NOMO-1 (cell line): ENCODE measurements at regions not wholly inside any gene's neighbourhood (a gene's known extent, or its start where the extent isn't known, plus 50 kb on each side); places are given as distances from the start of the nearest gene placed in this dataset.

Experiments used
- DNase-seq, 2 experiments: peaks; one replicate each; lab custom pipeline; 2025; ENCODE audit not compliant: unreplicated experiment in 2 of 2; lab: John Stamatoyannopoulos, UW

DNA sequence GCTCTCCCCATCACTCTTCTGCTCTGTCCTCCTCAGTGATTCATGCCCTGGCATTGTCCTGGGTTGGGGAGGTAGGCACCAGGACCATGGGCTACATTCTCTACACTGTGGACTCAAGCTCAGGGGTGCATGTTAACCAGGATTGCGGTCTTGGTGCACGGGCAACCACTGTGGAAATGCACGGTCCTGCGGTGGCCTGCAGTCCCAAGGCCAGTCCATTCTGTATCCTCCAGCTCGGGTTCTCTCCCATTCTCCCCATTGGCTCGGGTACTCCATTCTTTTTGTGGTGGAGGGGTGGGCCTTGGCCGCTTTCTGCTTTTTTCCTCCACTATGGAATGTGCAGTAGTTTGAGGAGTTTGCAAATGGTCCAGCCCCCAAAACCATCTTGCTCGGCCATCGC lies 215.0 kb upstream of the MYT1L start:
- DNase-seq: no peak

DNA sequence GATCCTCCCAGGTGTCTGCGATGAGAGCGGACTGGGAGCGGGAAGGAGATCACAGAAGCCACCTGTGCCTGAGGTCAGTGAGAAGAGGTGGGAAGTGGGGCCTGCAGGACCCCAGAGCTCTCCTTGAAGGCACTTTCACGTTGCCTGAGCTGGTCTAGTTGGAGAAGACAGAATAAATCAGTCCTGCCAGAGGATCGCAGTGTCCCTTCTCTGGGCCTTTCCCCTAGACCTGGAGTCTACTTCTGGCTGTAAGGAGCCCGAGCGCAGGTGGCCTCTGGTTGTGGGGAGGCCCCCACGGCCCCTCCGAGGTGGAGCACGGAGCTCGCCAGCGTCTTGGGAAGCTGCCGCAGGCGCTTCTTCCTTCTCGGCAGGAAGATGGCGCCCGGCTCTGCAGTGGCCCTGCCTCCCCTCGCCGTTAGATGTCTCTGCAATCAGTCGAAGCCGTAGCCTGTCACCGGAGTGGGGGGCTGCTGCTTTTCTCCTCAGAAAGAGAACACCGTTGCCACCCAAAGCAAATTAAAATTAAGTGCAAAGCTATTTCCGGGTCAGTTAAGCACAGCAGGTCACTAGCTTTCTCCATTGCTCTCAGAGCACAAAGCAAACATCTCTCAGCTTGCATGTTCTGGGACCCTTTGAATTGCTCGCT lies 212.0 kb upstream of the MYT1L start:
- no peak for DNase-seq

DNA sequence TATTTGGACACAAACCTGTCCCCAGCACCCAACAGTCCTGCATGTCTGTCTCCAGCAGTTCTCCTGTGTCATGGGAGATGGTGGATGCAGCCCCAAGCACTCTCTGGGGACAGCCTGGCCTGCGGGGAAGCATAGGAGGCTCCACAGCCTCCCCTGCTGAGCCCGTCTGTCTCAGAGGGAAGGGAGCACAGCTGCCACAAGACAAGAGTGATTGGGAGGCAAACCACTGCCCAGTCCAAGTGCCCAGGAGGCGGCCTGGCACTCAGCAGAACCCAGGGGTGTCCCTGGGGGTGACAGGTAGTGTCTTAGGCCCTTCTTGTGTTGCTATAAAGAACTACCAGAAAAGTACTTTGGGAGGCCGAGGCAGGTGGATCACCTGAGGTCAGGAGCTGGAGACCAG lies 211.2 kb upstream of the MYT1L start:
- DNase-seq: no peak

DNA sequence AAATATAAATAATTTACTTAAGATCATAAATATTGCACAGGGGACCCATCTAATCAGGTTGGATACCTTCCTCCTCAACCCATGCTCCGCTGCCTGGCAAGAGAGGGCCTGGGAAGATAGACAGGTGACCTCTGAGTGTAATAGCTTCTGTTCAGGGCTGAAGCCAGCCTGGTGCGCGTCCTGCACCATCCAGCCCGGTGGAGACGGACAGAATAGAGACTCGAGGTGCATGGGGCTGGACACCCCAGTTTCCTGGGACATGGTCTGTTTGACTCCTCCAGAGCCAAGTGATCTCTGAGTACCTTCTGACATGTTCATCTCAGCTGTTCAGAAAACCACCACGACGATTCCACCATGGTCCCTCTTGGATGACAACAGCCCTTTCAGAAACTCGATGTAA lies 209.3 kb upstream of the MYT1L start:
- no peak for DNase-seq

DNA sequence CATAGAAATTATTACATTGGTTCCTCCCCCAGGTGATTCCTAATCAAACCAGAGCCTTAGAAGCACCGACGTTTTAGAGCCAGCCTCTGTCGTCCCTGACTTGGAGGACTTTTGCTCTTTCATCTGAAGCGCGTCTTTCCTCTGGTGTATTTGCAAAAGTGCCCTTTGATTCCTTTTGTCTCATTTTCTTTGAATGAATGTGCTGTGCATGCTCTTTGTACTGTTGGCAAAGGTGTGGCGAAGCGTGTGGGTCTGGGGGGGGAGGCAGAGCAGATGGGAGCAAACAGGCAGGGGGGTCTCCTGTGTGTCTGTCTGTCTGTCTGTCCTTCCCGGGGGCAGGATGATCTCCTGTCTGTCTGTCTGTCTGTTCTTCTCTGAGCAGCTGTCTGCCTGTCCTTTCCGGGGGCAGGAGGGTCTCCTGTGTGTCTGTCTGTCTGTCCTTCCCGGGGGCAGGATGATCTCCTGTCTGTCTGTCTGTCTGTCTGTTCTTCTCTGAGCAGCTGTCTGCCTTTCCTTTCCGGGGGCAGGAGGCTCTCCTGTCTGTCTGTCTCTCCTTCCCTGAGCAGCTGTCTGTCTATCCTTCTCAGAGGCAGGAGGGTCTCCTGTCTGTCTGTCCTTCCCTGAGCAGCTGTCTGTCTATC lies 205.5 kb upstream of the MYT1L start:
- DNase-seq: no peak

DNA sequence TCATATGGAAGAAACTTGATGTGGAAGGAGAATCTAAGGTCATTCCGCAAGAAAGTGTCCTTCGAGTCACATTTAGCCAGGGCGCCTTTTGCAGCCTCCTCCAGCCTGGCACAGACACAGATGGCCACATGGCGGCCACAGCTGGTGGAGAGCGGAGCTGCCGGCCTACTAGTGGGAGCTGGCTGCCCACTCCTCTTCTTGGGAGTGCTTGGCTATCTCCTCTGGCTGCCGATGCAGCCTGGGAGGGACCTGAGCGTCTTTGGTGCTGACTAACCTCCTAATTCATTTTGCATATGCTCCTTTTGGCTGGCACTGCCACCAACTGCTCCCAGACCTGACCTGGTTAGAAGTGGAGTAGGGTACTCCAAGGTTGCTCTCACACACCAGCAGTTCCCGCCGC lies 199.3 kb upstream of the MYT1L start:
- no peak for DNase-seq

DNA sequence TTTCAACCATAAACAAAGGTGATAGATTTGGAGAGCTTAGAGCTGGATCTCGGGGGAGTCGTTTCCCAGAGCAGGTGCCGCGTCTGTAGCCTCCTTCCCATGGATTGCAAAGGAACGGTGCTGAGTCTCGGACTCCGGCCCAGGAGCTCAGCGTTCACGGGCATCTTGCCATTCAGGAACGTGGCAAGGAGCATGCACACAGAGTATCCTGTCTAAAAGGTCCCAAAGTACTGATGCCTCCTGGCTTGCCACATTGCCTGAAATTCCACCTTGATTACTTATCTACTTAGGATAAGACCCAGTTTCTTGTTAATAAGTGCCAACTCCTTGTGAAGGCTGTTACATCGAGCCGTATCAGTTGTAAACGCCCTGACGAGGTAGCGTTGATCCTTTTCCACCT lies 197.8 kb upstream of the MYT1L start:
- no peak for DNase-seq

DNA sequence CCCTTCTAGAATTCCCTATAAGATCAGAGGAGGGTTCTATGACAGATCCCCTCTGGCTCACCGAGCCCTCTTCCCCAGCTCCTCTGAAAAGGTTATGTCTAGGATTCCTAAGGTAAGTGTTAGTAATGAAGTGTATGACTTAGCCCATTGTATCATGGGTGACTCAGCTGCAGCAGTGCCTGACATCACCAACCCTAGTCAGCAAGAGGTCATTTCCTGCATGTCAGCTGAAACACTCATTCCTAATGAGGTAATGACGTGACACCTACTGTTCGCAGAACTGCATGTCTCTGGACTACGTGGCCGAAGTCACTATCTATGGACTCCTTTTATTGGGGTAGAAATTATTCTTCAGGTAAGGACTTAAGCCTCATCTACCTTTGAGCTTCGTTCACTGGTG lies 196.1 kb upstream of the MYT1L start:
- no peak for DNase-seq

DNA sequence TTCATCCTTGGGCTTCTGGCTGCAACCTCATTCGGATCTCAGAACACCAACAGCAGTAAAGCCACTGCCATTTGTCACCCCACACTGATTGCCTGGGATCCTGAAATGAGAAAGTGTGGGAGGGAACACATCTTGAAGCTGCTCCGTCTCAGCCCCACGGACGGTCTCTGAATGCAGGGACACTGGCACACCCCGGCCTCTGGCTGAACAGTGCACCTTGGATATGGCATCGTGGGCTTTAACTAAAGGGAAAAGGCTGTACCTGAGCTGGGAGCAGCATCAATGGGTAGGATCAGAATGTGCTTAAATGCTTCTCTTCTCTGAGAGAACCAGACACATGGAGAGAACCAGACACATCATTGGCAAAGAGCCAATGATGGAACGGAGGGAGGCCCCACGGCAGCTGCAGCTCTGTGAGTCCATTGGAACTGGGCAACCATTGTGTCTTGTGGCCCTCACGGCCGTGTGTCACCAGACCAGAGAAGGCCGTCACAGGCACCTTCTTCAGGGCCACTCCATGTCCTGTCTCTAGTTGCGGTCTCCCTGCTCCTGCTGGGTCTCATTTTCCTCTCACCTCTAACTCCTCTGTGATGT lies 193.4 kb upstream of the MYT1L start:
- no peak for DNase-seq

DNA sequence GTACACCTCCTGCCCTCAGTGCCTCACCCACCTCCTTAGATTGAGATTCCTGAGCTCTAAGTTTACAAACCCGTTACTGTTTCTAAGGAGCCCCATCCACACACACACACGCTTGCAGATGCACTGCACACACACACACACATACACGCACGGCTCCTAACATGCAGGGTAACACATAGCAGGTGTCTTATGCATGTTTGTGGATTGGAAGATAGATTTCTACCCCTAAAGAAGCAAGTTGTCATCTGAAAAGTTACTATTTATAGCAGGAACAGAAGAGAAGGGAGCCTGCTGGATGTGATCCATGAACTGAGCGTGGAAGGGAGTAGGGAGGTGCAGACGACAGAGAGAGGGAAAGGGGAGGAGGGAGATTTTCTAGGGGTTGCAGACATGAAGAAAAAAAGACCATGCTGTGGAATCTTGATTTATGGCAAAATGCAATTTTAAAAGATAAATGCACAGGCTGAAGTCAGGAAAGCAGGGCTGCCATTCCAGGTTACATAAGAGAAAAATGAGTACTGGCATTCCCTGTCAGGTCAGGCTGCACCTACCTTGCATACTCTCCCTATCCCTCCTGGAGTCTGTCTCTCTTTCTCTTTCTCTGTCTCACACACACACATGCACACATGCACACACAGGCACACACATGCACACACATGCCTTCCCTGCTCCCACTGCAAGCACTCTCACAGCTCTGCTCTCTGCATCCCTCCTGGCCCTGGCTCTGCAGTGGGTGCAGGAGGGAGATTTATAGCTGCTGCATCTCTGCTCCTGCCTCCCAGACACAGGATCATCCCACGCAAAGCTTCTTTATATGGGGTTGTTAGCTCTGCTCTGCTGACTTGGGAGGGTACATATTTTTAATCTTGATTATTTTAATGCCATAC lies 192.6 kb upstream of the MYT1L start:
- no peak for DNase-seq

DNA sequence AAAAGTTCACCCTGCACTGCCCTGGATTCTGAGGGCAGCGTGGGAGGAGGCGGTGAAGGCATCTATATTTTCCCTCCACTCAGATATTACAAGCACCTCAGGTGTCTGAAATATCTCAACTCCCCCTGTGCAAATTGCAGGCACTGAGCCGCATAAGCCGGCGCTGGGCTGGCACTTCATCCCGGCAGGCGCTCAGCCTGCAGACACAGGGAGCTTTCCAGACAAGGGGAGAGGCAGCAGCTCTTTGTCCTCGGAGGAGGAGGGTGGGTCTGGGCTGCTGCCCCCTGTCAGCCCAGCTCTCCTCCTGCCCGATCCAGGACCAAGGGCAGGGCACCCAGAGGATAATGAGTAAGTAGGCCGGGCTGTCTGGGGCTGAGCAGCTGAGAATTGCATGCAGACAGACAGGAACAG lies 189.3 kb upstream of the MYT1L start:
- DNase-seq: no peak

DNA sequence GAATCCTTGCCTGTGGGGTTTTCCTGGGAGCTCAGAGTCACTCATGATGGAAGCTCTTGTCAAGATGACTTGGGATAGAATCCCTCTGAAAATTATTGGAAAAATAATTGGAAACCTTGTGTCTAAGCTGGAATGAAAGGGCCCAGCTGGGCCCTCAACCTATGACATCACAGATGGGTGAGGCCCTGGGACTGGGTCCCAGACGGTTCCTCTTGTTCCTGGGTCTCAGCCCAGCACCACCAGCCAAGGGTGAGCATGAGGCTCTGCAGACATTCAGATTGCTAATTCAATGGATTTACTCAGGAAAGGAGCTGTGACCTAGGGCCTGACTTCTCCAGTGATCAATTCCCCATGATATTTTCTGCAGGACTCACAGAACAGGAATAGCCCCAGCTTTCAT lies 188.3 kb upstream of the MYT1L start:
- DNase-seq: no peak

DNA sequence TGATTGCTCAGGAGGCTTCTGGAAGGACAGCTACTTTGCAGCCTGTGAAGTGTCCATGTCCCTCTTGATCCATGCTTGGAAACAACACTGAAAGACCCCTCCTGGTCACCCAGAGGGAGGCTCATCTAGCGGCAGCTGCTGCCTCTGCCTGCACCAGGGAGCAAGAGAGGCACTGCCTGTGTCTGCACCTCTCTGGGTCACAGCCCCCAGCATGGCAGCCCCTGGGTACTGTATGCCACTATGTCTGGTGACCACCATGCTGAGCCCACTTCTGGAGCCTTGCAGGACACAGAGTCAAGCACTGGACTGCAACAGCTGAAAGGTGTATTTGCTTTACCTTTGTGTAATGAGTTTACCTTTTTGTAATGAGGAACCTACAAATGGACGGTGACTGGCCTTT lies 186.3 kb upstream of the MYT1L start:
- no peak for DNase-seq

DNA sequence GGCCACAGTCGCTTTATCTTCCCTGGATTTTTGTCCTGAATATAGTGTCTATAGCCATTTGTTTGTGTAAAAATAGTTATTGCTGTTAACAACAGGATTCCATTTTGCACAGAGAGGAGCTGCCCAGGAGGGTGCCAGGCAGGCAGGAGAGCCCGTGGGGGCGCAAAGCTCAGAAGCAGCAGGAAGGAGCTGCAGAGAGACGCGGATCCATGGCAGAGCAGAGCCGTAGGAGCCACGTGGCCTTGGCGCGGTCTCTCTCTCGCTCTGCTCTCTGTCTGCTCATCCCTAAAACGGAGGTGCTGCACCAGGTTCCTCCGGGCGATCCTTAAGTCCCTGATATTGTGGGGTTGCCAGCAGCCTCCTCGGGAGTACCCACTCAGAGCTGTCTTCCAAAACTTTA lies 185.3 kb upstream of the MYT1L start:
- DNase-seq: no peak

DNA sequence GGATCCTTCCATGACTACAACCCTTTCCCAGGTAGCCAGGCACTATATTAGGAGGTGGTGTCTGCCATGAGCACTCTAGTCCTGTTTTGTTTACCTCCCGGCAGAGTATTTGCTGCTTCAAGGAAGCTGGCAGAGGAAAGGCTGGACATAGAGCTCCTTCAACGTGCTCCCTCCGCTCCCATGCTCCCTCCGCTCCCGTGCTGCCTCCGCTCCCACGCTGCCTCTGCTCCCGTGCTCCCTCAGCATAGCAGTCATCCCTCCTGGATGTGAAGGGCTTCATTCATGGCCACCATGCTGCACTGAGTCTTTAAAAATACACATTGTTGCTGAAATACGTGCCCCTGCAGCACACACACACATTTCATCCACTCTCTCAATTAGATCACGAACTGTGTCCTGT lies 181.9 kb upstream of the MYT1L start:
- DNase-seq: no peak

DNA sequence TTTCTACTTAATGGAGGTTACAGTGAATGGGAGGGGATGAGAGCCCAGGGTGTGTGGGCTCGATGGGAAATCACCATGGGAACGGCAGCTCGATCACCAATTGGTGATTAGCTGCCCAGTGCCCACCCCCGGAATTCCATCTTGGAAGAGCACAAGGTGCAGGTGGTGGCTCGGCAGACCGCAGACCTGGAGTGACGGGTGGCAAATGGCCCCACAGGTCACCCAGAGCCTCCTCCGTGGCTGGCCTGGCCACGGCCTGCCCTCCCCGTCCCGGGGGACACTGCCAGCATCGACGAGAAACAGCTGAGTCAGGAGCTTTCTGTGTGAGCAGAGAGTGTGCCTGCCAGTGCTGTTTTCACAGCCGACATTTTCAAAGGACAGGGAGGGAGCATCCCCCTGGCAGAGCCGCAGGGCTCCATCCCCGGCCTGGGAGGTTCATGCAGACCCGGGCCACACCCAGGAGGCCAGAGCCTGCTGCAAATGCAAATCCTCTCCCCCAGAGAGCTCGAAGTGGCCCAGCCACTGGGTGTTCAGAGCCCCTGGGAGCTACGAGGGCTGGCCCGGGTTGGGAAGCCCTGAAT lies 176.4 kb upstream of the MYT1L start:
- no peak for DNase-seq

DNA sequence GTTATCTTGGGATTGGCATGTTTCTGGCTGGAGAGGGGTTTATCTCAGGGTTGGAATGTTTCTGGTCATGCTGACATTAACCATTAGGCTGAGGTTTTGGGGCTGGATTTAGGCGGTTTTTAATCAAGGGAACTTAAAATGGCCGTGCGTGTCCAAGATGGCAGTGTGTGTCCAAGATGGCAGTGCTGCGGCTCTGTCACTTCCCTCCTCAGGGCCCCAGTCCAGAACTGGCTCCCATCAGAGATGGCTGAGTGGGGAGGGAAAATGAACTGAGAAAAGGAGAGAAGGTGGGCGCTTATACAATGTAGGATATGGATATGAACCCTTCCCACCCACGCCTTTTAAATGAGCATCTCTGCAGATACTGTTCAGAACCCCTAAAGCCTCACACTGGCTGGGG lies 175.5 kb upstream of the MYT1L start:
- DNase-seq: no peak

DNA sequence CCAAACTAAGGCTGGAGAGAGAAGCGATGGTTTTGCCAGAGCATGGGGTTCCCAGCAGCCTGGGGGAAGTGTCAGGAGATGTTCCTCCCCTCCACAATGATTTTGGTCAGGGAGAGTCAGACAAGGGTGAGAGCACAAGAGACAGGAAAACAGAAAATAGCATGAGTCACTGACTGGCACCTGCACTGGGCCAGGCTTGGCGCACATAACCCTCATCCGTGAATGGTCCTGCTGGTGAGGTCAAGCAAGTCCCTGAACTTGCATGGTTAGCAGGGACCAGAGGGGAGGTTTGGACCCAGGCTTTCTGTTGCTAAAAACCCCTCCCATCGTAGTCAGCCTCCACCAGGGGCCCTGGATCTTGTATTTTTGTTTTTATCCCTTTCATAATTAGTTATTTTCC lies 174.5 kb upstream of the MYT1L start:
- no peak for DNase-seq

DNA sequence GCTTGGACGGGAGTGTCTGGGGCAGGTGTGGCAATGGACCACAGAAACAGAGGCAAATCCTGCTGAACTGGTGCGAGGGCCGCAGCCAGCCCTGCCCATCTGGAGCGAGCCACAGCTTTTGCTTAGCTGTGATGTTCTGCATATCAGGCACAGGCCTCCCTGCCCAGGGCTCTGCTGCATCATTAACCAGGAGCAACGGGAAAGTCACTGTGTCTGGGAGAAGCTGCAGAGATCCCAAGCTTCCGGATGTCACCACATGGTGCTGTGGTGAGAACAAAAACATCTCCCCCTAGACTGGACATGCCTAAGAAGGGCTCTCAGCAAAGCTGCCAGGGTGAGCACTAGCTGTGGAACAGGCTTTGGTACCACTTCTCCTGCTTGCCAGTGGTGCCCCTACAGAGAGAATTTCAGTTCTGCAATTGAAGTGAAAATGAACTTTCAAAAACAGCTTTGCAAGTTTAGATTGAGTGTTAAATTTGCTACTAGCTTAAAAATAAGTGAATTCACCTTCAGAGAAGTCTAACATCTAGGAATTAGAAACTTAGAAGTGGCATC lies 172.9 kb upstream of the MYT1L start:
- DNase-seq: no peak

DNA sequence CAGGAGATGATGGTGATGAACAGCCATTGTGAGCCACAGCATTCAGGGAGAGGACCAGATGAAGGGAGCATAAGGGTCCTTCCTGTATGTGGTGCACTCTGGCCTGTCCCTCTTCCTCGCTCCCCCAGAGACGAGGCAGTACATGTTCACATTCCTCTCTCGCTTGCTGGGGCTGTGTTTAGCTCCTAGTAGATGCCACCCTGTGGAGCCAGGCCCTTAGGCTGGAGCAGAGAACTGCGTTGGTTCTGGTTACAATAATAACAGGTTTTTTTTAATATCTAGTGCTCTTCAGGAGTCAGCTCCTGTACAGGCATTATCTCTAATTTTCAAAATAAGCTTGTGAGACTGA lies 171.1 kb upstream of the MYT1L start:
- DNase-seq: no peak
